ENCODE measurements at regions not wholly inside any gene's neighbourhood (a gene's known extent, or its start where the extent isn't known, plus 50 kb on each side); places are given as distances from the start of the nearest gene placed in this dataset.

- TF ChIP-seq, protein P1, sequence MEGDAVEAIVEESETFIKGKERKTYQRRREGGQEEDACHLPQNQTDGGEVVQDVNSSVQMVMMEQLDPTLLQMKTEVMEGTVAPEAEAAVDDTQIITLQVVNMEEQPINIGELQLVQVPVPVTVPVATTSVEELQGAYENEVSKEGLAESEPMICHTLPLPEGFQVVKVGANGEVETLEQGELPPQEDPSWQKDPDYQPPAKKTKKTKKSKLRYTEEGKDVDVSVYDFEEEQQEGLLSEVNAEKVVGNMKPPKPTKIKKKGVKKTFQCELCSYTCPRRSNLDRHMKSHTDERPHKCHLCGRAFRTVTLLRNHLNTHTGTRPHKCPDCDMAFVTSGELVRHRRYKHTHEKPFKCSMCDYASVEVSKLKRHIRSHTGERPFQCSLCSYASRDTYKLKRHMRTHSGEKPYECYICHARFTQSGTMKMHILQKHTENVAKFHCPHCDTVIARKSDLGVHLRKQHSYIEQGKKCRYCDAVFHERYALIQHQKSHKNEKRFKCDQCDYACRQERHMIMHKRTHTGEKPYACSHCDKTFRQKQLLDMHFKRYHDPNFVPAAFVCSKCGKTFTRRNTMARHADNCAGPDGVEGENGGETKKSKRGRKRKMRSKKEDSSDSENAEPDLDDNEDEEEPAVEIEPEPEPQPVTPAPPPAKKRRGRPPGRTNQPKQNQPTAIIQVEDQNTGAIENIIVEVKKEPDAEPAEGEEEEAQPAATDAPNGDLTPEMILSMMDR (conservative IDR thresholded peaks at IDR 0.05), result no peak
- TF ChIP-seq ZFX (IDR thresholded peaks at IDR 0.05), result no peak
Measured at GRCh38 chr4:15235135-15235534, 192.7 kb upstream of the C1QTNF7 start.

Measured in C4-2B (cell line).